H1 (cell line): ENCODE measurements at regions not wholly inside any gene's neighbourhood (a gene's known extent, or its start where the extent isn't known, plus 50 kb on each side); places are given as distances from the start of the nearest gene placed in this dataset.

Experiments
- SP1 ChIP-seq: IDR thresholded peaks from 2 replicates; pipeline ENCODE4 v1.6.1; 2011; ENCODE audit warnings: low read depth, low read length
- TF ChIP-seq, protein P1 (sequence below): fragments of 300-600 bp; sonication (generic); IDR thresholded peaks from 2 replicates; pipeline ENCODE4 v1.7.1; 2012; ENCODE audit warnings: low read length, moderate library complexity, mild to moderate bottlenecking, inconsistent platforms; ENCODE audit not compliant: insufficient replicate concordance

GRCh38 chr5:73279805-73280204 lies 106.8 kb downstream of the TMEM174 start (continued):
- TF ChIP-seq, protein P1, sequence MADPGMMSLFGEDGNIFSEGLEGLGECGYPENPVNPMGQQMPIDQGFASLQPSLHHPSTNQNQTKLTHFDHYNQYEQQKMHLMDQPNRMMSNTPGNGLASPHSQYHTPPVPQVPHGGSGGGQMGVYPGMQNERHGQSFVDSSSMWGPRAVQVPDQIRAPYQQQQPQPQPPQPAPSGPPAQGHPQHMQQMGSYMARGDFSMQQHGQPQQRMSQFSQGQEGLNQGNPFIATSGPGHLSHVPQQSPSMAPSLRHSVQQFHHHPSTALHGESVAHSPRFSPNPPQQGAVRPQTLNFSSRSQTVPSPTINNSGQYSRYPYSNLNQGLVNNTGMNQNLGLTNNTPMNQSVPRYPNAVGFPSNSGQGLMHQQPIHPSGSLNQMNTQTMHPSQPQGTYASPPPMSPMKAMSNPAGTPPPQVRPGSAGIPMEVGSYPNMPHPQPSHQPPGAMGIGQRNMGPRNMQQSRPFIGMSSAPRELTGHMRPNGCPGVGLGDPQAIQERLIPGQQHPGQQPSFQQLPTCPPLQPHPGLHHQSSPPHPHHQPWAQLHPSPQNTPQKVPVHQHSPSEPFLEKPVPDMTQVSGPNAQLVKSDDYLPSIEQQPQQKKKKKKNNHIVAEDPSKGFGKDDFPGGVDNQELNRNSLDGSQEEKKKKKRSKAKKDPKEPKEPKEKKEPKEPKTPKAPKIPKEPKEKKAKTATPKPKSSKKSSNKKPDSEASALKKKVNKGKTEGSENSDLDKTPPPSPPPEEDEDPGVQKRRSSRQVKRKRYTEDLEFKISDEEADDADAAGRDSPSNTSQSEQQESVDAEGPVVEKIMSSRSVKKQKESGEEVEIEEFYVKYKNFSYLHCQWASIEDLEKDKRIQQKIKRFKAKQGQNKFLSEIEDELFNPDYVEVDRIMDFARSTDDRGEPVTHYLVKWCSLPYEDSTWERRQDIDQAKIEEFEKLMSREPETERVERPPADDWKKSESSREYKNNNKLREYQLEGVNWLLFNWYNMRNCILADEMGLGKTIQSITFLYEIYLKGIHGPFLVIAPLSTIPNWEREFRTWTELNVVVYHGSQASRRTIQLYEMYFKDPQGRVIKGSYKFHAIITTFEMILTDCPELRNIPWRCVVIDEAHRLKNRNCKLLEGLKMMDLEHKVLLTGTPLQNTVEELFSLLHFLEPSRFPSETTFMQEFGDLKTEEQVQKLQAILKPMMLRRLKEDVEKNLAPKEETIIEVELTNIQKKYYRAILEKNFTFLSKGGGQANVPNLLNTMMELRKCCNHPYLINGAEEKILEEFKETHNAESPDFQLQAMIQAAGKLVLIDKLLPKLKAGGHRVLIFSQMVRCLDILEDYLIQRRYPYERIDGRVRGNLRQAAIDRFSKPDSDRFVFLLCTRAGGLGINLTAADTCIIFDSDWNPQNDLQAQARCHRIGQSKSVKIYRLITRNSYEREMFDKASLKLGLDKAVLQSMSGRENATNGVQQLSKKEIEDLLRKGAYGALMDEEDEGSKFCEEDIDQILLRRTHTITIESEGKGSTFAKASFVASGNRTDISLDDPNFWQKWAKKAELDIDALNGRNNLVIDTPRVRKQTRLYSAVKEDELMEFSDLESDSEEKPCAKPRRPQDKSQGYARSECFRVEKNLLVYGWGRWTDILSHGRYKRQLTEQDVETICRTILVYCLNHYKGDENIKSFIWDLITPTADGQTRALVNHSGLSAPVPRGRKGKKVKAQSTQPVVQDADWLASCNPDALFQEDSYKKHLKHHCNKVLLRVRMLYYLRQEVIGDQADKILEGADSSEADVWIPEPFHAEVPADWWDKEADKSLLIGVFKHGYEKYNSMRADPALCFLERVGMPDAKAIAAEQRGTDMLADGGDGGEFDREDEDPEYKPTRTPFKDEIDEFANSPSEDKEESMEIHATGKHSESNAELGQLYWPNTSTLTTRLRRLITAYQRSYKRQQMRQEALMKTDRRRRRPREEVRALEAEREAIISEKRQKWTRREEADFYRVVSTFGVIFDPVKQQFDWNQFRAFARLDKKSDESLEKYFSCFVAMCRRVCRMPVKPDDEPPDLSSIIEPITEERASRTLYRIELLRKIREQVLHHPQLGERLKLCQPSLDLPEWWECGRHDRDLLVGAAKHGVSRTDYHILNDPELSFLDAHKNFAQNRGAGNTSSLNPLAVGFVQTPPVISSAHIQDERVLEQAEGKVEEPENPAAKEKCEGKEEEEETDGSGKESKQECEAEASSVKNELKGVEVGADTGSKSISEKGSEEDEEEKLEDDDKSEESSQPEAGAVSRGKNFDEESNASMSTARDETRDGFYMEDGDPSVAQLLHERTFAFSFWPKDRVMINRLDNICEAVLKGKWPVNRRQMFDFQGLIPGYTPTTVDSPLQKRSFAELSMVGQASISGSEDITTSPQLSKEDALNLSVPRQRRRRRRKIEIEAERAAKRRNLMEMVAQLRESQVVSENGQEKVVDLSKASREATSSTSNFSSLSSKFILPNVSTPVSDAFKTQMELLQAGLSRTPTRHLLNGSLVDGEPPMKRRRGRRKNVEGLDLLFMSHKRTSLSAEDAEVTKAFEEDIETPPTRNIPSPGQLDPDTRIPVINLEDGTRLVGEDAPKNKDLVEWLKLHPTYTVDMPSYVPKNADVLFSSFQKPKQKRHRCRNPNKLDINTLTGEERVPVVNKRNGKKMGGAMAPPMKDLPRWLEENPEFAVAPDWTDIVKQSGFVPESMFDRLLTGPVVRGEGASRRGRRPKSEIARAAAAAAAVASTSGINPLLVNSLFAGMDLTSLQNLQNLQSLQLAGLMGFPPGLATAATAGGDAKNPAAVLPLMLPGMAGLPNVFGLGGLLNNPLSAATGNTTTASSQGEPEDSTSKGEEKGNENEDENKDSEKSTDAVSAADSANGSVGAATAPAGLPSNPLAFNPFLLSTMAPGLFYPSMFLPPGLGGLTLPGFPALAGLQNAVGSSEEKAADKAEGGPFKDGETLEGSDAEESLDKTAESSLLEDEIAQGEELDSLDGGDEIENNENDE, result no peak
- no peak for TF ChIP-seq SP1
